ENCODE measurements at regions not wholly inside any gene's neighbourhood (a gene's known extent, or its start where the extent isn't known, plus 50 kb on each side); places are given as distances from the start of the nearest gene placed in this dataset.
"Not testable (repeated sequence)": the region's sequence is repeated elsewhere in the genome, so short reads cannot be mapped to it uniquely, and the experiment has no call there.

- FAIRE-seq = no peak
- no peak for DNase-seq (ENCODE audit: insufficient read length, low spot score)
- TF ChIP-seq SPI1 (IDR thresholded peaks at IDR 0.05; ENCODE audit: low read depth, low read length) (no peak), TAF1 (IDR thresholded peaks at IDR 0.05; ENCODE audit: low read depth, low read length) (no peak), POLR2AphosphoS5 (IDR thresholded peaks at IDR 0.05; ENCODE audit: low read depth, low read length) (no peak), POLR2A (IDR thresholded peaks at IDR 0.05; ENCODE audit: low read depth, low read length) (no peak), PAX5 (IDR thresholded peaks at IDR 0.05; ENCODE audit: insufficient read depth, low read length, severe bottlenecking) (no peak), POU2F2 (IDR thresholded peaks at IDR 0.05; ENCODE audit: low read depth, low read length) (no peak)
These were observed 600.4 kb upstream of the CHAC2 start for GRCh38 chr2:53167227-53167626.

DNA sequence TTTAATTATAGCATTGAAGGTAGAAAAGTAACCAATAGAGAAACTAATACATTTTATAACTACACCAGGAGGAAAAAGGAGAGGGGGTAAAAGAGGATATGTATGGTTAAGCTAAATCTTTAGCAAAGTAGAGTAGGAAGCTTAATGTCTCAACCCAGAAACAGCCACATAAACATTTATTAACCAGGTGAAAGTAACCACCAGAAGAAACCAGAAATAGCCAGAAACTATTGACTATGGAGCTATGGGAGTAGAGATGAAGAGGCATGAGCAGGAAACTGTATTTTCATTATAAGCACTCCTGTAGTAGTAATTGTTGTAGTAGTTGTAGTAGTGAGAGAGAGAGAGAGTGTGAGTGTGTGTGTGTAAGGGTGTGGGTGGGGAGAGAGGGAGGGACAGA lies 617.5 kb upstream of the CHAC2 start:
- TF ChIP-seq POLR2A (IDR thresholded peaks at IDR 0.05; ENCODE audit: low read depth, low read length) = no peak
- no peak for TF ChIP-seq TAF1 (IDR thresholded peaks at IDR 0.05; ENCODE audit: low read depth, low read length)
- TF ChIP-seq PAX5 (IDR thresholded peaks at IDR 0.05; ENCODE audit: insufficient read depth, low read length, severe bottlenecking) = no peak
- TF ChIP-seq POU2F2 (IDR thresholded peaks at IDR 0.05; ENCODE audit: low read depth, low read length) = no peak
- TF ChIP-seq SPI1 (IDR thresholded peaks at IDR 0.05; ENCODE audit: low read depth, low read length) = no peak
- no peak for TF ChIP-seq POLR2AphosphoS5 (IDR thresholded peaks at IDR 0.05; ENCODE audit: low read depth, low read length)
- no peak for DNase-seq (ENCODE audit: insufficient read length, low spot score)
- FAIRE-seq = no peak

DNA sequence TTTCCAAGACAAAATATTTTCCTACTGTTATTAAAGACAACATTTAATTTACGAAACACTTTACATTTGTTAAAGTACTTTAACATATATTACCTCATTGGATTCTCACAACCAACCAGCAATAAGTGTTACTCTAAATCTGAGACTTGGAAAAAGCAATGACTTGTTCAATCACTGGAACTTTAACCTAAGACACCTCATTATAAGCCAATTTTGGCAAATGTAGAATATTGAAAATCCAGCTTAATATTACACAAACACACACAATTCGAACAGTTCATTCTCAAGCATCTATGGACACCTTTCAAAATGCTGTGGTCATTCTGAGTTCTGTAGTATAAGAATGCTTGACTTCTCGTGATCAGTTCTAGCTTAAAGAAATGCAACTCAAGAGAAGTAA lies 619.4 kb upstream of the CHAC2 start:
- no peak for FAIRE-seq
- TF ChIP-seq TAF1 (IDR thresholded peaks at IDR 0.05; ENCODE audit: low read depth, low read length) (no peak), SPI1 (IDR thresholded peaks at IDR 0.05; ENCODE audit: low read depth, low read length) (no peak), POLR2AphosphoS5 (IDR thresholded peaks at IDR 0.05; ENCODE audit: low read depth, low read length) (no peak), POU2F2 (IDR thresholded peaks at IDR 0.05; ENCODE audit: low read depth, low read length) (no peak), PAX5 (IDR thresholded peaks at IDR 0.05; ENCODE audit: insufficient read depth, low read length, severe bottlenecking) (no peak), POLR2A (IDR thresholded peaks at IDR 0.05; ENCODE audit: low read depth, low read length) (no peak)
- no peak for DNase-seq (ENCODE audit: insufficient read length, low spot score)

GRCh38 chr2:53131416-53131815 lies 636.2 kb upstream of the CHAC2 start:
- FAIRE-seq = no peak
- TF ChIP-seq POLR2A (IDR thresholded peaks at IDR 0.05; ENCODE audit: low read depth, low read length) (no peak), TAF1 (IDR thresholded peaks at IDR 0.05; ENCODE audit: low read depth, low read length) (no peak), POU2F2 (IDR thresholded peaks at IDR 0.05; ENCODE audit: low read depth, low read length) (no peak)
- DNase-seq (ENCODE audit: insufficient read length, low spot score) = no peak

GRCh38 chr2:53130441-53130943 lies 637.1 kb upstream of the CHAC2 start:
- TF ChIP-seq SPI1 (IDR thresholded peaks at IDR 0.05; ENCODE audit: low read depth, low read length) (no peak), PAX5 (IDR thresholded peaks at IDR 0.05; ENCODE audit: insufficient read depth, low read length, severe bottlenecking) (no peak), TAF1 (IDR thresholded peaks at IDR 0.05; ENCODE audit: low read depth, low read length) (no peak)
- no peak for FAIRE-seq
- no peak for DNase-seq (ENCODE audit: insufficient read length, low spot score)

DNA sequence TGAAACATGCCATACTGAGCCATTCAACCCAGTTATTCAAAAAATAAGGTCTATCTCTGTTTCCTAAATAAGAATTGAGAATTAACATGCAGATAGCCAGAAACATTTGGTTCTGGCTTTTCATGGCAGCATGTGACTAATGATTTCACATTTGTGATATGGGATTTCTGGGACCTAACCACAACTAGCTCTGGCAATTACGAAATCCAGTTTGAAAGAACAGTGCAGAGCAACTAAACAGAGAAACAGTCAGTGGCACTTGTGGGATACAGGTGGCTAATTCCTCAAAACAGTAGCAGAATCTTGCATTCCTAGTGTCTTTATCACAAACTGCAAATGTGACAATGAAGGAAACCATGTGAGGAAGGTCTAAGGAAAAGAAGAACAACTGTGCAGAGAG lies 637.8 kb upstream of the CHAC2 start:
- FAIRE-seq (no peak), DNase-seq (ENCODE audit: insufficient read length, low spot score) (no peak)
- TF ChIP-seq POU2F2 (IDR thresholded peaks at IDR 0.05; ENCODE audit: low read depth, low read length) = no peak
- TF ChIP-seq TAF1 (IDR thresholded peaks at IDR 0.05; ENCODE audit: low read depth, low read length) = no peak
- TF ChIP-seq PAX5 (IDR thresholded peaks at IDR 0.05; ENCODE audit: insufficient read depth, low read length, severe bottlenecking) = no peak
- no peak for TF ChIP-seq POLR2AphosphoS5 (IDR thresholded peaks at IDR 0.05; ENCODE audit: low read depth, low read length)
- TF ChIP-seq SPI1 (IDR thresholded peaks at IDR 0.05; ENCODE audit: low read depth, low read length) = no peak
- no peak for TF ChIP-seq POLR2A (IDR thresholded peaks at IDR 0.05; ENCODE audit: low read depth, low read length)

GRCh38 chr2:53127061-53127650 lies 640.4 kb upstream of the CHAC2 start:
- no peak for FAIRE-seq
- DNase-seq (ENCODE audit: insufficient read length, low spot score) = no peak
- TF ChIP-seq PAX5 (IDR thresholded peaks at IDR 0.05; ENCODE audit: insufficient read depth, low read length, severe bottlenecking) (no peak), POLR2A (IDR thresholded peaks at IDR 0.05; ENCODE audit: low read depth, low read length) (no peak), TAF1 (IDR thresholded peaks at IDR 0.05; ENCODE audit: low read depth, low read length) (no peak), POLR2AphosphoS5 (IDR thresholded peaks at IDR 0.05; ENCODE audit: low read depth, low read length) (no peak), SPI1 (IDR thresholded peaks at IDR 0.05; ENCODE audit: low read depth, low read length) (no peak), POU2F2 (IDR thresholded peaks at IDR 0.05; ENCODE audit: low read depth, low read length) (no peak)

DNA sequence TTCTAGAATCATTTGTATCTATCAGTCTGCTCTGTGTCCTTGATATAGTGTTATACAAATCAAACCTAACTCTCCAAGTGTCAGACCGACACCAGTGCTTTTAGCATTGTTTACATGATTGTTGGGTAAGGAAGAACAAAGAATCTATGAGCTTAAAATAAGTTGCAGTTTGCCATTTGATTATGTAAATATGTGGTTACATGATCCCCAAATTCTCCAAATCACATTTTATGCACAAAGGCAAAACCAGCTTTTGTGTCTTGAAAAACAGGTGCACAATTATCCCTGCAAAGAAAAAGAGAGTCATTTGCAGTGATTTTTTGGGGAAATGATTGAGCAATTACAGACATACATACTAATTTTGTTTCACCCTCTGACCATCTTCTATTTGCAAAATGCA lies 652.6 kb upstream of the CHAC2 start:
- FAIRE-seq (no peak), DNase-seq (ENCODE audit: insufficient read length, low spot score) (no peak)
- TF ChIP-seq POLR2A (IDR thresholded peaks at IDR 0.05; ENCODE audit: low read depth, low read length) (no peak), PAX5 (IDR thresholded peaks at IDR 0.05; ENCODE audit: insufficient read depth, low read length, severe bottlenecking) (no peak), POU2F2 (IDR thresholded peaks at IDR 0.05; ENCODE audit: low read depth, low read length) (no peak), TAF1 (IDR thresholded peaks at IDR 0.05; ENCODE audit: low read depth, low read length) (no peak), POLR2AphosphoS5 (IDR thresholded peaks at IDR 0.05; ENCODE audit: low read depth, low read length) (no peak), SPI1 (IDR thresholded peaks at IDR 0.05; ENCODE audit: low read depth, low read length) (no peak)

DNA sequence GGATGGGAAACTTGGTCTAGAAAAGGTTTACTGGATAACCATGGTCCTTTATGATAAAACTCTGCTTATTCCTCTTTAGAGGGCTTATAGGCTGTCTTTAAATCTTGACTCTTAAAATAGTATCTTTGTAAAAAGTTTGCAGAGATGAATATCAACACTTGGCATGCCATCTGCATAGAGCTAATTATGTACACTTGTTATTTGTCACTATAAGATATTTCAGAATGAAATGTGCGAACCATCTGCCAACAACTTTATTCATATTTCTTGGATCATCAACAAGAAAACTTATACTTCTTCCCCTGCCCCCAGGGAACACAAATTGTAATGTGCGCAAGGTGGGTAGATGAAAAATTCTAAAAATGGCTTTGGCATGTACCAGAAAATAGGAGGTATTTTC lies 653.0 kb upstream of the CHAC2 start:
- FAIRE-seq = no peak
- TF ChIP-seq TAF1 (IDR thresholded peaks at IDR 0.05; ENCODE audit: low read depth, low read length) (no peak), POLR2AphosphoS5 (IDR thresholded peaks at IDR 0.05; ENCODE audit: low read depth, low read length) (no peak), POLR2A (IDR thresholded peaks at IDR 0.05; ENCODE audit: low read depth, low read length) (no peak), PAX5 (IDR thresholded peaks at IDR 0.05; ENCODE audit: insufficient read depth, low read length, severe bottlenecking) (no peak), POU2F2 (IDR thresholded peaks at IDR 0.05; ENCODE audit: low read depth, low read length) (no peak), SPI1 (IDR thresholded peaks at IDR 0.05; ENCODE audit: low read depth, low read length) (no peak)
- DNase-seq (ENCODE audit: insufficient read length, low spot score) = no peak

DNA sequence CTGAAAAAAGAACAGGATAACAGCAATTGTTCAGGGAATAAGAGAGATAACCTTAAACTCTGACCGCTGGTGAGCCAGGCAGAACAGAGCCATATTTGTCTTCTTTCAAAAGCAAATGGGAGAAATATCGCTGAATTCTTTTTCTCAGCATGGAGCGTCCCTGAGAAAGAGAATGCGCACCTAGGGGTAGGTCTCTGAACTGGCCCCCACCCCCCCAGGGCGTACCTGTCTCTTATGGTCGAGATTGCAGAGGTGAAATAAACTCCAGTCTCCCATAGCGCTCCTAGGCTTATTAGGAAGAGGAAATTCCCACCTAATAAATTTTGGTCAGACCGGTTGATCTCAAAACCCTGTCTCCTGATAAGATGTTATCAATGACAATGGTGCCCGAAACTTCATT lies 655.2 kb upstream of the CHAC2 start:
- not testable (repeated sequence) for DNase-seq (ENCODE audit: insufficient read length, low spot score); FAIRE-seq

Data from GM12891 (cell line).